ENCODE measurements at regions not wholly inside any gene's neighbourhood (a gene's known extent, or its start where the extent isn't known, plus 50 kb on each side); places are given as distances from the start of the nearest gene placed in this dataset.

DNA sequence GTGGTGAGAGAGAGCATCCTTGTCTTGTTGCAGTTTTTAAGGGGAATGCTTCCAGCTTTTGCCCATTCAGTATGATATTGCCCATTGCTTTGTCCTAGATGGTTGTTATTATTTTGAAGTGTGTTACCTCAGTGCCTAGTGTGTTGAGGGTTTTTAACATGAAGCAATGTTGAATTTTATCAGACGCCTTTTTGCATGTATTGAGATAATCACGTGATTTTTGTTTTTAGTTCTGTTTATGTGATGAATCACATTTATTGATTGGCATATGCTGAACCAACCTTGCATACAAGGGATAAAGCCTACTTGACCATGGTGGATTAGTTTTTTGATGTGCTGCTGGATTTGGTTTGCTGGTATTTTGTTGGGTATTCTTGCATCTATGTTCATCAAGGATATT lies 302.3 kb upstream of the G2E3 start:
- TF ChIP-seq CTCF (IDR thresholded peaks at IDR 0.05) (no peak), POLR2A (IDR thresholded peaks at IDR 0.05; ENCODE audit: low read length) (no peak), FOSL2 (IDR thresholded peaks at IDR 0.05) (no peak), FOSL2 (CRISPR knock-in tag; IDR thresholded peaks at IDR 0.05) (no peak), BCL3 (IDR thresholded peaks at IDR 0.05) (no peak), CBX2 (IDR thresholded peaks at IDR 0.05; ENCODE audit: borderline replicate concordance, low read depth) (no peak), RAD21 (conservative IDR thresholded peaks at IDR 0.05 in 1 of 2, IDR thresholded peaks at IDR 0.05 in 1 of 2) (no peak)
- TF ChIP-seq, protein P1, sequence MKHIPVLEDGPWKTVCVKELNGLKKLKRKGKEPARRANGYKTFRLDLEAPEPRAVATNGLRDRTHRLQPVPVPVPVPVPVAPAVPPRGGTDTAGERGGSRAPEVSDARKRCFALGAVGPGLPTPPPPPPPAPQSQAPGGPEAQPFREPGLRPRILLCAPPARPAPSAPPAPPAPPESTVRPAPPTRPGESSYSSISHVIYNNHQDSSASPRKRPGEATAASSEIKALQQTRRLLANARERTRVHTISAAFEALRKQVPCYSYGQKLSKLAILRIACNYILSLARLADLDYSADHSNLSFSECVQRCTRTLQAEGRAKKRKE (CRISPR knock-in tag; IDR thresholded peaks at IDR 0.05; ENCODE audit: low read depth), result no peak
- TF ChIP-seq, protein P2, sequence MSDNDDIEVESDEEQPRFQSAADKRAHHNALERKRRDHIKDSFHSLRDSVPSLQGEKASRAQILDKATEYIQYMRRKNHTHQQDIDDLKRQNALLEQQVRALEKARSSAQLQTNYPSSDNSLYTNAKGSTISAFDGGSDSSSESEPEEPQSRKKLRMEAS (IDR thresholded peaks at IDR 0.05), result no peak
